NT2/D1 (cell line): ENCODE measurements at regions not wholly inside any gene's neighbourhood (a gene's known extent, or its start where the extent isn't known, plus 50 kb on each side); places are given as distances from the start of the nearest gene placed in this dataset.

Source experiments
- SUZ12 ChIP-seq: IDR thresholded peaks from 2 replicates; pipeline ENCODE4 v1.6.1; 2011; ENCODE audit not compliant: insufficient read length, insufficient read depth; ENCODE audit errors: extremely low read depth
- YY1 ChIP-seq: IDR thresholded peaks from 2 replicates; pipeline ENCODE4 v1.6.1; 2011; ENCODE audit not compliant: insufficient read length, insufficient read depth

- TF ChIP-seq YY1 (no peak), SUZ12 (no peak)
Observed at GRCh38 chr19:30167206-30167868, 204.8 kb upstream of the ZNF536 start.
